ENCODE measurements at regions not wholly inside any gene's neighbourhood (a gene's known extent, or its start where the extent isn't known, plus 50 kb on each side); places are given as distances from the start of the nearest gene placed in this dataset.

- DNase-seq, result no peak
Measured at GRCh38 chr22:20637750-20638506, 130.5 kb downstream of the MED15 start.

GRCh38 chr22:20638507-20638870 is 131.1 kb downstream of the MED15 start:
- no peak for DNase-seq

DNA sequence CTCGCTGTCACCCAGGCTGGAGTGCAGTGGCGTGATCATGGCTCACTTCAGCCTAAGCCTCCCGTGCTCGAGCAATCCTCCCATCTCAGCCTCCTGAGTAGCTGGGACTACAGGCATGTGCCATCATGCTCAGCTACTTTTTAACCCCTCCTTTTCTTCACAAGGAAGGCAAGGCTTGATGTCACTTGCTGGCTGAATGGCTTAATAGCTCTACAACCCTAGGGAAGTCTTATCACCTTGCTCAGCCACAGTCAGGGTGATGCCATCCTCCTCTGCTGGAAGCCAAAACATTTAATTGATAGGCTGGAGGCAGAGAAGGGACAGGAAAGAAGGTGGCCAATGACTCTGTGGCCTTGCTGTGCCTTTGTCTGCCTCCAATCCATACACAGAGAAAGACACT is 131.9 kb downstream of the MED15 start:
- no peak for DNase-seq

DNA sequence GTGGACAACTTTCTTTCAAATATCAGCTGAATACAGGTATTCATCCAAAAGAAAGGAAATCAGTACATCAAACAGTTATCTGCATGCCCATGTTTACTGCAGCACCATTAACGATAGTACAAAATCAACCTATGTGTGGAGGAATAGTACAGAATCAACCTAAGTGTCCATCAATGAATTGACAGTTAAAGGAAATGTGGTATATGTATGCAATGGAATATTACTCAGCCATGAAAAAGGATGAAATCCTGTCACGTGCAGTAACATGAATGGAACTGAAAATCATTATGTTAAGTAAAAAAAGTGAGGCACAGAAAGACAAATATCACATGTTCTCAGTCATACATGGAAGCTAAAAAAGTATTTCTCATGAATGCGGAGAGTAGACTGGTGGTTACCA is 132.3 kb downstream of the MED15 start:
- no peak for DNase-seq

DNA sequence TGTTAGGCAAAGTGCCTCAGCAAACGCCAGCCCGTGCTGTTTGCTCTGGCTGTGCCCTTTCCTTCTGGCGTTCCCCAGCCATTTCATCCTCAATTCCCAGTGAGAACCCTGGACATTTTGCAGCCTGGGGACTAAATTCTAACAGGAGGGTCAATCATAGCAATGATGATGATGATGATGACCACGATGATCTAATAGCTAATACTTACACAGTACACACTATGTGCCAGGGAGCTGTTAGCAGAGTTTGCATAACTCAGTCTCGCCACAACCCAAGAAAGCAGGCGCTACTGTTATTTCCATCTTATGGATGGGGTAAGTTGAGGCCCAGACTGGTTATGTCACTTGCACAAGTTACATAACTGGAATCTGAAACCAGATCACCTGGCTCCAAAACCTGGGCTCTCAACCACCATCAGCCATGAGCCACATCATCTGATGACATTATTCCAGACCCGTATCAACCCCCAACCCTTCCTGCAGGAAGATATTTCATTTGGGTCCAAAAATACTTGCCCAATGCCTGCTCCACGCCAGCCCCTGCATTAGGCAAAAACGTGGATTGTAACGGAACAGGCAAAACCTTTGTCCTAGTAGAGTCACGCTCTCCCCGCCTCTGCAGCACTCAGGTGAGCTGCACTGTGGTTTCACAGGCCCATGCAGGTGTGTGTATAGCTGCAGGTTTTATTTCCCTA is 132.6 kb upstream of the SERPIND1 start:
- DNase-seq, result no peak

- no peak for DNase-seq
Measured at GRCh38 chr22:20641919-20642579, 131.9 kb upstream of the SERPIND1 start.

- no peak for DNase-seq
Measured at GRCh38 chr22:20642668-20643179, 131.2 kb upstream of the SERPIND1 start.

- DNase-seq, result no peak
Measured at GRCh38 chr22:20644071-20644642, 129.8 kb upstream of the SERPIND1 start.

DNA sequence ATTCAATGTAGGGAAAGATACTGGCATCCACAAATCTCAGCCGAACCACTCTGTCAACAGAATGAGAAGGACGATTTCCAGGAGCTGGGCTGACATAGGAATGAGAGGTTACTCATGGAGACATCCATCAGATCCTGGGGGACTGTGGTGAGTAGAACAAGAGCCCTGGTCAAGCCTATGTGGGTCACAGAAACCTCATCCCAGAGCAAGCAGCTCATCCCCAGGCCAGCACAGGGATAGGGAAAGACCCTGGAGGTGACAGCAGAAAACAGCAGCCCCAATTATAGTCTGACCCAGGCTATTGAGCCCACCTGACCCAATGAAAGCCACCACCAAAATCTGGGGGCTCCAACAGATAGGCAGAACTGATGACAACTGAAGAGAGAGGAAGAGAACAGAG is 128.0 kb upstream of the SERPIND1 start:
- no peak for DNase-seq

- DNase-seq, result no peak
Measured at GRCh38 chr22:20646415-20646814, 127.5 kb upstream of the SERPIND1 start.

- DNase-seq, result peak in 1 of 2 experiments; percentile 59
Measured at GRCh38 chr22:20646906-20647305, 127.0 kb upstream of the SERPIND1 start.

DNA sequence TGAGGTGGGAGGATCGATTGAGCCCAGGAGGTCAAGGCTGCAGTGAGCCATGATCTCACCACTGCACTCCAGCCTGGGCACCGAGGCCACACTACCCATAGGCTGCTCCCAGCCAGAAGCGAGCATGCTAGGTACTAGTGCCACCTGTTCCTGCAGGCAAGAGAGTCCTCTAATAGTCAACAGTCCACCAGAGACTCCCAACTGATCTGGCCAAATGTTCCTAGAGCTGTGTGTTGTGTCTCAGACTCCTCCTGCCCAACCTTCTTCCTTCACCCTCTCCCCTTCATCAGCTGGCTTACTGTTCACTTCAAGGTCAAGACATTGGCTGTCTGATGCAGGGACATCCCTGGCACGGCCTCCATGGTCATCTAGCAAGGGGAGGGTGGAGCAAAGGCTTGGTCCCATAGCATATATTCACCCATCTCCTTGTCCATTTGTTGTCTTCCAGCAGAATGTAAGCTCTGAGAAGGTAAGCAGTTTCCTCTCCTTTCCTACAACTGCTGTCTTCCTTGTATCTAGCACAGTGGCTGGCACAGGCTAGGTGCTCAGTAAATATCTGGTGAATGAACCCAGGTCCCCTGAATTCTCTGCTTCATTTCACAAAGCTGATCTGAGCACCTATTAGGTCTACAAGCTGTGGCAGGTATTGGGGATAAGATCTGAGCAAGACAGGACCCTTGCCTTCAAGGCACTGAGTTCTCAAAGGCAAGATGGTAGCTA is 126.2 kb upstream of the SERPIND1 start:
- no peak for DNase-seq

DNA sequence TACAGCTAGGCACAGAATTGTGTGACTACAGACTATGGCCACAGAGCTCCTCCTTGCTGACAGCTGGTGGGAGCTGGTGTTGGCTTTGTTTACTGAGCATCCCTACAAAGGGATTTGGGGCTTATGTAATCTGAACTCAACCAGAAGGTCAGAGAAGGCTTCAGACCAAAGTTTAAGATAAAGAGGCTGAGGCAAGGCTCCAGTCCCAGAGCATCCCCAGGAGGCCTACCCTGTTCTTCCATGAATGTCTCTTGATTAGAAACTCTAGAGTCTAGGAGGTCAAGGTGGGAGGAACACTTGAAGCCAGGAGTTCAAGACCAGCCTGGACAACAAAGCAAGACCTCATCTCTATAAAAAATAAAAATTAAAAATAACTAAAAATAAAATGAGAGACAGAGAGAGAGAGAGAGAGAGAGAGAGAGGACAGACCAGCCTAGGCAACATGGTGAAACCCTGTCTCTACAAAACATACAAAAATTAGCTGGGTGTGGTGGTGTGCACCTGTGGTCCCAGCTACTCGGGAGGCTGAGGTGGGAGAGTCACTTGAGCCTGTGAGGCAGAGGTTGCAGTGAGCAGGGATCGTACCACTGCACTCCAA is 125.5 kb upstream of the SERPIND1 start:
- peak in 1 of 2 experiments; percentile 43 for DNase-seq

GRCh38 chr22:20650294-20651207 is 123.4 kb upstream of the SERPIND1 start:
- DNase-seq, result no peak

DNA sequence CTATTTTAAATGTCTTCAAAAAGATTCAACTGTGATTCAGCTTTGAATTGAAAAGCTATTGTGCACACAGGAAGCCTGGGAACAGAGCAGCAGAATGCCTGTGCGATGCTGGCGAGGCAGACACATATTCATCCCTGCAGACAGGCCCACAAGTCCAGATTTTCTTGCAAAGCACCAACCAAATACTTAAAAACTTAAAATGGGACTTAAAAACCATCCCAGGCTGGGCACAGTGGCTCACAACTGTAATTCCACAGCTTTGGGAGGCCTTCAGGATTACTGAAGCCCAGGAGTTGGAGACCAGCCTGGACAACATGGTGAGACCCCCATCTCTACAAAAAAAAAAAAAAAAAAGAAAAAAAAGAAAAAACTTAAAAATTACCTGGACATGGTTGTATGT is 122.6 kb upstream of the SERPIND1 start:
- DNase-seq, result no peak

DNA sequence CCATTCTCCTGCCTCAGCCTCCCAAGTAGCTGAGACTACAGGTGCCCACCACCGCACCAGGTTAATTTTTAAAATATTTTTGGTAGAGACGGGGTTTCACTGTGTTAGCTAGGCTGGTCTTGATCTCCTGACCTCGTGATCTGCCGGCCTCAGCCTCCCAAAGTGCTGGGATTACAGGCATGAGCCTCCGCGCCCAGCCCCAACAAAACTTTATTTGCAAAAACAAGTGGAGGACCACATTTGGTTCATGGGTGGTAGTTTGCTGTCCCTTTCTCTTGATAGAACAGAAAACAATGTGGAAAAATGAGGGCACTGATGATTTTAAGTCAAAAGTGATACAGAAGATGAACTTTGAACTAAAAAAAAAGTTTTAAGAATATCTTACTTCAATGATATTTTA is 121.8 kb upstream of the SERPIND1 start:
- no peak for DNase-seq

DNA sequence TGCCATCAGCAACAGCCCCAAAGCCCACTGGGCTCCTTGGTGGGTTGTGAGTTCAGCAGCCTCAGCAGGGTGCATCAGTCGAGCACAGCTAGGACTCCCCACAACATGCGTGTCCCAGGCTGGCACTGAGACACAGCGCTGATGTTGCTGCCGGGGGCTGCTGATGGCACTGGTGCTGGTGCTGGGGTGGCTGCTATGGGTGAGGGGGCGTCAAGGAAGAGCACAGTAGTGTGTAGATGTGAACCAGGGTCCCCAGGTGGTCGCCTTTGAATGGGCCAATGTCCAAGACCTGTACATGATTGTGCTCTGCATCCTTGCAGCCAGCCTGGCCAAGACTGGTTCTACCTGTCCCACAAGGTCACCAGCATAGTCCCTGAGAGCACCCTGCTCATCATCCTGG is 121.3 kb upstream of the SERPIND1 start:
- no peak for DNase-seq

- no peak for DNase-seq
Measured at GRCh38 chr22:20653012-20653794, 120.7 kb upstream of the SERPIND1 start.

DNA sequence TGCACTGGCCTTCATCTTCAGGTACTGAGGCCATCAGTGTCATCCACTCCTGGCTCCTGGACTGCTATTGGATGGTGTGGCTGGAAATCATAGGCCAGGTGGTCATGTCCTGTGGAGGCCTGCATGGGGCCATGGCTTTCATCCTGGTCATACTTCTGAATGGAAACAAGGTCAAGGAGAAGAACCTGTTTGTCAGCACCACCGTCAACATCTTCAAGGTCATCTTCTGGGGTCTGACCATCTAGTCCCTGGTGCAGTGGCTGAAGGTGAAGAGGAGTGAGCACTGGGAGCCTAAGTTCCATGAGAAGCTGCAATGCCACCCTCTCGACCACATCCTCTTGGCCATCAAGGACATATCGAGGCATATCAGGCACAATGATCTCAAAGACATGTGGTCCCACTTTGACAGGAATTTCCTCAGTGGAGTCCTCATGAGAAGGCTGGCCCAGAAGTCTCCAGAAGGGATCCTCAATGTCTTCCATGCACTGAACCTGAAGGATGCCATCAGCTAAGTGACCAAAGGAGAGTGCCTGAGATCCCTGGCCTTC is 120.0 kb upstream of the SERPIND1 start:
- no peak for DNase-seq

Data from NCI-H524 (cell line).